COLO829 (cell line): ENCODE measurements at regions not wholly inside any gene's neighbourhood (a gene's known extent, or its start where the extent isn't known, plus 50 kb on each side); places are given as distances from the start of the nearest gene placed in this dataset.
A peak's percentile ranks its signal among the peaks of the same experiment; 100 is the strongest.

Experiments
- DNase-seq: peaks from one replicate; pipeline ENCODE4 v3.0.0; 2012; ENCODE audit warnings: low spot score

- no peak for DNase-seq
Measured at GRCh38 chr2:195495966-195496365, 161.1 kb upstream of the SLC39A10 start.

GRCh38 chr2:195495351-195495750 is 161.7 kb upstream of the SLC39A10 start:
- DNase-seq = no peak

GRCh38 chr2:195494451-195494850 is 162.6 kb upstream of the SLC39A10 start:
- no peak for DNase-seq

- no peak for DNase-seq
Measured at GRCh38 chr2:195493416-195493815, 163.6 kb upstream of the SLC39A10 start.

- DNase-seq = no peak
Measured at GRCh38 chr2:195490319-195490718, 166.7 kb upstream of the SLC39A10 start.

- no peak for DNase-seq
Measured at GRCh38 chr2:195489101-195489500, 167.9 kb upstream of the SLC39A10 start.

GRCh38 chr2:195488567-195488966 is 168.5 kb upstream of the SLC39A10 start:
- DNase-seq = no peak

- peak; percentile 88 for DNase-seq
Measured at GRCh38 chr2:195486987-195487644, 169.9 kb upstream of the SLC39A10 start.

- DNase-seq = no peak
Measured at GRCh38 chr2:195486520-195486919, 170.5 kb upstream of the SLC39A10 start.

- no peak for DNase-seq
Measured at GRCh38 chr2:195482010-195482409, 175.0 kb upstream of the SLC39A10 start.

GRCh38 chr2:195480121-195480520 is 176.9 kb upstream of the SLC39A10 start:
- no peak for DNase-seq

- no peak for DNase-seq
Measured at GRCh38 chr2:195479407-195479806, 177.6 kb upstream of the SLC39A10 start.

- peak; percentile 51 for DNase-seq
Measured at GRCh38 chr2:195477996-195478382, 179.0 kb upstream of the SLC39A10 start.

GRCh38 chr2:195477248-195477995 is 179.6 kb upstream of the SLC39A10 start:
- DNase-seq = no peak

GRCh38 chr2:195475336-195475735 is 181.7 kb upstream of the SLC39A10 start:
- DNase-seq = no peak

GRCh38 chr2:195473862-195474261 is 183.2 kb upstream of the SLC39A10 start:
- no peak for DNase-seq

- DNase-seq = no peak
Measured at GRCh38 chr2:195472501-195473234, 184.4 kb upstream of the SLC39A10 start.

- no peak for DNase-seq
Measured at GRCh38 chr2:195471807-195472206, 185.2 kb upstream of the SLC39A10 start.

GRCh38 chr2:195471163-195471562 is 185.9 kb upstream of the SLC39A10 start:
- no peak for DNase-seq

- no peak for DNase-seq
Measured at GRCh38 chr2:195470622-195471021, 186.4 kb upstream of the SLC39A10 start.

GRCh38 chr2:195468771-195469170 is 188.3 kb upstream of the SLC39A10 start:
- no peak for DNase-seq

GRCh38 chr2:195466427-195466826 is 190.6 kb upstream of the SLC39A10 start:
- no peak for DNase-seq

- DNase-seq = no peak
Measured at GRCh38 chr2:195461010-195461409, 196.0 kb upstream of the SLC39A10 start.
